GM21447 (cell line): ENCODE measurements at regions not wholly inside any gene's neighbourhood (a gene's known extent, or its start where the extent isn't known, plus 50 kb on each side); places are given as distances from the start of the nearest gene placed in this dataset.

Experiments
- ATAC-seq: cut with Tn5 transposase; IDR thresholded peaks from one replicate; pipeline ENCODE4 v1.9.1; 2021; ENCODE audit not compliant: unreplicated experiment

DNA sequence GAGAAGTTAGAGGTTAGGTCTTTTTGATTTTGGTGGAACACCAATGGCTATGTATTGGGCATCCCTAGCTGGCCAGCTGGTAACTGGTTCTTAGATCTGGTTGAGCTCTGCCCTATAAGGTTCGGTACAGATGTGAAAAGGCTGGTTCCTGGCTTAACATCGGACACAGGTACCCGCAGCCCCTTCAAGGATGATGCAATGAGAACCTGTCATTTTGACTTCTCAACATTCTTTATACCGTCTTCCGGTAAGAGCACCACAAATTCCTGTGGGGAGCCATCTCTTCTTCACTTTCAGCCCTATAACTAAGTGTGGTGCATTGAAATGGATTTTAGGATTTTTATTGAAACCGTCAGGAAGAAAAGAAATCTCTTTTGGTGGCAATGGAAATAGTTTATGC lies 222.8 kb downstream of the ADAMTS9 start:
- ATAC-seq = no peak

- no peak for ATAC-seq
Measured at GRCh38 chr3:64463981-64464380, 223.8 kb downstream of the ADAMTS9 start.

DNA sequence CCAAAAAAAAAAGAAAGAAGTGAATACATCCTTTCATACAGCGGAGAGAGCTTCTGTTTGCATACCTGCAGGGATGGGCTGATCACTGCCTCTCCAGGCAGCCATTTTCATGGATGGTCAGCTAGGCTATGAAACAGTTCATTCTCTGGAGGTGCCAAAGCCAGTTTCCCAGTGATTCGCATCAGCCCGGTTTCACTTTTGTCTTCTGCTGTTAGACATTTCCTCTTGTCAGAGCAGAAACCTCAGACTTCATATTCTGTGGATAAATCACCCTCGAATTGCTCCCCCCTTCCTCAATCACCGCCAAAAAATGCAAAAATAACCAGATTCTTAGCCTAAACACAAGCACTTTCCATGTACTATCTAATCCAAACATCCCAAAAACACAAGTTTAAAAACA lies 225.6 kb downstream of the ADAMTS9 start:
- no peak for ATAC-seq

- no peak for ATAC-seq
Measured at GRCh38 chr3:64460877-64461276, 226.9 kb downstream of the ADAMTS9 start.

DNA sequence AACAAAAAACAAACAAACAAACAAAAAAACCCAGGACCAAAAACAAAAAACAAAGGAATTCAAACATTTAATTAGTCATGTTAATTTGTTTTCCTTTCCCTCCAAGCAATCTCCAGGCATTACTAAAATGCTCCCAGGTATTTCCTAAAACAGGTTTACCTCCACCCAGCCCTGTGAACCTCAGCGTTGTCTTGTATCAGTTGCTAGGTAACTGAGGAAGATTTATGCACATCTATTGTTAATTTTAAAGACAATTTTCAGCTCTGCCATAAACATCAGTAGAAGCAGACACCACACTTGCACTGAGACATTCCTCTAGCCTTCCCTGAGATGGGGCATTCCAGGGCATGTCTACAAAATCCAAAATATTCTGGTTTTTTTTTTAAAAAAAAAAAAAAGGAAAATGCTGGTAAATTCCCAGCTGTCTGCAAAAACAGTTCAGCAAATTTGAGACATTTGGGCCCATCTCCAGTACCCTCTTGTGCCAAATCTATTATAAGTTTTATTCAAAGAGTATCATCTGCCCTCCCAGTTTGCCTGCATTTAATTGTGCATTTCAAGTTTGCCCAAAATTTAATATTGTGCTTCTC lies 227.6 kb downstream of the ADAMTS9 start:
- no peak for ATAC-seq

DNA sequence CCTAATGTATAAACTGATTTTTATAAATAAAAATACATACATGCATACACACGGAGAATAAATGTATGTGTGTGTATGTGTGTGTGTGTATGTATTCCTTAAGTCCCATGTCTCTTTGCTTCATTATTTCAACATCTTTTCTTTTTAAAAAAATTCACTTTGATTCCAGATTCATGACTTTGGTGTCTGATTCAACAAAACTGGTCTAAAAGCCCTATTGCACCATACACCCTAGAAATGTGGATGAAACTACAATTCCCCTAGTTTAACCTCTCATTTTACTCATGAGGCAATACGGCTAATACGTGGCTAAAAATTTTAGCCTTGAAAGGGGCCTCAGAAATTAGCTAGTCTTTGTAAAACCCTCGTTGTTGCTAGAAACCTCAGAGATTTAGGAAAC lies 228.1 kb downstream of the ADAMTS9 start:
- ATAC-seq = no peak

DNA sequence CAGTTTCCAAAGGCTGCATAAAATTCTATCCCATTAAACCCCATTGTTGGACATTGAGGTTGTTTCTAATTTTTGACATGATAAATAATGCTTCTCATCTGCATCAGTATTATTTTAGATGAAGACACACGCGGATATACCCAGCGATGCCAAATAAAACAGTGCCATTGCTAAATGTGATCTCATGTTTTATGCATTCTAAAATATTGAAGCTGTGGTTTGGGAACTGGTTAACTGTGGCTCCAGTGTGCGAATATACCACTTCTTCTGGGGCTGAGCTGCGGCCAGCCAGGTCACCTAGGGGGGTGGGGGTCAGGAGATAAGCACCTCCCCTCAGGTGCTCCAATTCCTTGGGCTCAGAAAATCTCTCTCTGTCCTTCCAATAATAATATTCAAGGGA lies 230.0 kb downstream of the ADAMTS9 start:
- no peak for ATAC-seq

GRCh38 chr3:64456674-64457073 lies 231.1 kb downstream of the ADAMTS9 start:
- ATAC-seq = no peak

GRCh38 chr3:64455351-64455750 lies 230.1 kb upstream of the PRICKLE2 start:
- no peak for ATAC-seq

- ATAC-seq = no peak
Measured at GRCh38 chr3:64454768-64455167, 229.5 kb upstream of the PRICKLE2 start.

DNA sequence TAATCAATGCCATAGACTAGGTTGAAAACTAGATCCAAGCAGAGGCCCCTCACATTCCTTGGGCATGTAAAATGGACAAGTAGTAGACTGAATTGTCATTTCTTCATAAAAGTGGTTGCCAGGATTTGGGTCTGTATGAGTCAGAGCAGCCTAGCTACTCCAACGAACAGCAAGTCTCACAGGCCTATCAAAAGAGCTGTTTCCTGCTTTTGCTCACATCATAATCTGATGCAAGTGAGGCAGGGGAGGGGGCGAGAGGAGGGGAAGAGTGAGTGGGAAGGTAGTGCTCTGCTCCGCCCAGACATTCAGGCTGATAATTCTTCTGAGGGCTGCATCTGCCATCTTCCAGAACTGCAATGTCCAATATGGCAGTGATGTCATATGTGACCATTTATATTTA lies 228.9 kb upstream of the PRICKLE2 start:
- ATAC-seq = no peak

- ATAC-seq = no peak
Measured at GRCh38 chr3:64451283-64452012, 226.2 kb upstream of the PRICKLE2 start.

GRCh38 chr3:64450396-64450956 lies 225.2 kb upstream of the PRICKLE2 start:
- peak; percentile 47 for ATAC-seq

GRCh38 chr3:64449026-64449425 lies 223.8 kb upstream of the PRICKLE2 start:
- no peak for ATAC-seq

GRCh38 chr3:64445944-64446300 lies 220.7 kb upstream of the PRICKLE2 start:
- ATAC-seq = no peak

- no peak for ATAC-seq
Measured at GRCh38 chr3:64445109-64445943, 220.1 kb upstream of the PRICKLE2 start.

GRCh38 chr3:64444490-64445108 lies 219.3 kb upstream of the PRICKLE2 start:
- no peak for ATAC-seq

DNA sequence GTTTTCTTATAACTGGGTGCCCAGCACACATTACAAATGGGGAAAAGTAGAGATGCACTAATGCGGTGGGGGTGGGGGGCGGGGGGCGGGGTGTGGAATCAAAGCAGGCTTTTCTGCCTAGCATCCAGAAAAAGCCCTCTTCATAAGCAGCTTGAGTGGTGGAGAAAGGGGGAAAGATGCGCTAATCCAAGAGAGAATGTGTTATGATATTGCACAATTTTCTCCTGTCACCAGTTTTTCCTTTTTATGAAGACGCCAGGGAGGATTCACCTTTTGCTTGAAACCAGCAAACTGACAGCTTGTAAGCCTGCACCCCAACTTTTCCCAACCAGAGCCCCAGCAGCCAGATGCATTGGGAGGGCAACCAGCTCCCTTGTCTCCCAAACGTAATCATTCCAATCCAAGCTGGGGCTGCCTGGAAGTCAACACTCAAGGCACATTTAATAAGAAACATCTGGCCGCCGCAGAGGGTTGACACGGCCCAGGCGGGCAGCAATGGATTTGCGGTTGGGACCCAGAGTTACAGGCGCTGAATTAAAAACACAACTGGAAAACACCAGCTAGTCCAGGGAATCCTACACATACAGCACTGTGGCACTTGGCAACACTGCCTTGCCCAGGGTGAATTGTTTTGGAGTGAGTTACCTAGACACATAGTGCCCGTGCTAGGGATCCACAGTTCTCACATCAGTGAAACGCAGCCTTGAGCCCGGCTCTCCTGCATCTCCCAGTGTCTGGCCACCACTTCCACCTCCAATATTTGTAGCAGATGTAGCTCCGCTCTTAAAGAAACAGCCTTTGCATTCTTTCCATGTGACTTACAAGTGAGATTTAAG lies 218.5 kb upstream of the PRICKLE2 start:
- ATAC-seq = no peak

- no peak for ATAC-seq
Measured at GRCh38 chr3:64441861-64442260, 216.6 kb upstream of the PRICKLE2 start.

GRCh38 chr3:64440498-64440897 lies 215.2 kb upstream of the PRICKLE2 start:
- no peak for ATAC-seq
